ENCODE measurements at regions not wholly inside any gene's neighbourhood (a gene's known extent, or its start where the extent isn't known, plus 50 kb on each side); places are given as distances from the start of the nearest gene placed in this dataset.

GRCh38 chr12:67078957-67079356 lies 190.2 kb upstream of the CAND1 start:
- TF ChIP-seq CTCF (IDR thresholded peaks at IDR 0.05; ENCODE audit: borderline replicate concordance, extremely low read depth, low read length, poor library complexity, severe bottlenecking) = no peak
- TF ChIP-seq EZH2 (IDR thresholded peaks at IDR 0.05; ENCODE audit: borderline replicate concordance, low read depth, low read length, severe bottlenecking) = no peak
